HG02852 (cell line): ENCODE measurements at regions not wholly inside any gene's neighbourhood (a gene's known extent, or its start where the extent isn't known, plus 50 kb on each side); places are given as distances from the start of the nearest gene placed in this dataset.
"Not testable (repeated sequence)": the region's sequence is repeated elsewhere in the genome, so short reads cannot be mapped to it uniquely, and the experiment has no call there.

Experiments
- ATAC-seq: cut with Tn5 transposase; IDR thresholded peaks from one replicate; pipeline ENCODE4 v1.9.1; 2021; ENCODE audit warnings: mild to moderate bottlenecking, moderate library complexity; ENCODE audit not compliant: unreplicated experiment

DNA sequence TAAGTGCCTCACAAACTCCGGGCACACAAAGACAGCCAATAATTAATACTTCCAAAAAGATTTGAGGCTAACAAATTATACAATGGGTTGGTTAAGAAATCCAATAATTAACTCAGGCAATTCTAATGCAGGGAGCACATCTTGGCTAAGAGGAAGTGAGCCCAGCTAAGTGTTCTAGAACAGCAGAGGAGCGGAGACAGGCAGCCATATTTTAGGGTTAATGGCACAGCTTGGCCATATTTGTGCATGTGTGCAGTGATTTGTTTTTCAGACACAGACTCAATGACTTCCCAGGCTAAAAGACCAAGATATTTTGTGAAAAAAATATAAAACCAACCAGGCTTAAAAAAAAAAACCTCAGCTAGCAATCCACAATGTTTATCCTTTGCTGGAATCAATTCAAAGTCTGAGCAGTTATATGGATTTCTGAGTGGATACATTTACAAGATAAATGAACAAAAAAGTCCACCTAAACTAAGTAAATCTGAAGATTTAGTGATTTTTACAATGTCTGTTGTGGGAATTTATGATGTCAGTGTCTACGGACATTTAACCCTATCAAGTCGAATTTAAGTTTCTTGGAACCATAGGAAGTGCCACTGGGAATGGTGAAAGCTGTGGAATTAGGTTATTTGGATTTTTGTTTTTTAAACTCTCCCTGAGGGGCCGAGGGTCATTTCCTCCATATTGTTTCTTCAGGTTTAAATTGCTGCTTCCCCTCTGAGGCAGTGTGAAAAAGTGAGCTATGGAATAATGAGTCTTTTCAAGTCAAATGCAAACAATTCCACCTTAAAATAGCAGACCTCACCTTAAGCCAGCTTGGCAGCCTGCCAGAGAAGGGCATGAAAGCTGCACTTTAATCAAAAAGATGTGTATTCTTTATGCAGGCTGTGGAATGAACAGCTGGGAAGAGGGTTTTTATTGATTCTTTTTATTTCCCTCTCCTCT lies 413.7 kb upstream of the TBL1XR1 start:
- no peak for ATAC-seq

- ATAC-seq = no peak
Observed at GRCh38 chr3:177611752-177612334, 414.6 kb upstream of the TBL1XR1 start.

DNA sequence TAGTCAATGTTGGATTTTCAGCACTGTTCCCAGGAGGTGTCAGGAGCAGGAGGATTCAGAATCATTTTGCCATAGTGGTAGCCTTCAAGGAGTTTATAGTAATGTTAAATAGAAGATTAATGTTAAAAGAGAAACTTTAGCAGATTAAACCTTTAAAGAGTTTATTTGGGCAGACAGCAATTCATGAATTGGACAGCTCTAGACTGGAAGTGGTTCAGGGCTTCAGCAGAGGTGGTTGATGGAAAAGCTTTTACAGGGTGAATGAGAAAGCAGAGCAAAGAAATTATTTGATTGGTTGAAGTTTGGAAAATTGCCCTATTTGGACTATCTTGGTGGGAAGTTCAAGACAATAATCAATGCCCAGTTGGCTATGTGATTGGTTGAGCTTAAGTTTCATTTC lies 416.6 kb upstream of the TBL1XR1 start:
- ATAC-seq = no peak

DNA sequence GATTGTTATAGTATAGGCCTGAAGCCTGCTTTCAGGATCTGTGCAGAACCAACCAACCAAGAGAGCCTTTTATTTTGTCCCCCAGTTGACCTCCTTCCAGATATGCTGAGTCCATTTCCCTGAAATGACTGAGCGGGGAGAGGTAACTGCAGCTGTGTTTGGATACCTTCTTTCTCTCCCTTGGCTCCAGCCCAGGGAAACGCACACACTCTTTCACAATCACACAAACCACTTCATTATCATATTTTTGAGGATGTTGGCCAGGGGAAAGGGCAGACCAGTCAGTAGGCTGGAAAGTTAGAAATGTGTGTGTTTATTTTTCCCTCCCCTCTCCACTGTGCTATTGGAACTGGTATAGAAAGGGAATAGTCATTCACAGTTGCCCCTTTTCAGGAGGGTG lies 417.7 kb upstream of the TBL1XR1 start:
- no peak for ATAC-seq

DNA sequence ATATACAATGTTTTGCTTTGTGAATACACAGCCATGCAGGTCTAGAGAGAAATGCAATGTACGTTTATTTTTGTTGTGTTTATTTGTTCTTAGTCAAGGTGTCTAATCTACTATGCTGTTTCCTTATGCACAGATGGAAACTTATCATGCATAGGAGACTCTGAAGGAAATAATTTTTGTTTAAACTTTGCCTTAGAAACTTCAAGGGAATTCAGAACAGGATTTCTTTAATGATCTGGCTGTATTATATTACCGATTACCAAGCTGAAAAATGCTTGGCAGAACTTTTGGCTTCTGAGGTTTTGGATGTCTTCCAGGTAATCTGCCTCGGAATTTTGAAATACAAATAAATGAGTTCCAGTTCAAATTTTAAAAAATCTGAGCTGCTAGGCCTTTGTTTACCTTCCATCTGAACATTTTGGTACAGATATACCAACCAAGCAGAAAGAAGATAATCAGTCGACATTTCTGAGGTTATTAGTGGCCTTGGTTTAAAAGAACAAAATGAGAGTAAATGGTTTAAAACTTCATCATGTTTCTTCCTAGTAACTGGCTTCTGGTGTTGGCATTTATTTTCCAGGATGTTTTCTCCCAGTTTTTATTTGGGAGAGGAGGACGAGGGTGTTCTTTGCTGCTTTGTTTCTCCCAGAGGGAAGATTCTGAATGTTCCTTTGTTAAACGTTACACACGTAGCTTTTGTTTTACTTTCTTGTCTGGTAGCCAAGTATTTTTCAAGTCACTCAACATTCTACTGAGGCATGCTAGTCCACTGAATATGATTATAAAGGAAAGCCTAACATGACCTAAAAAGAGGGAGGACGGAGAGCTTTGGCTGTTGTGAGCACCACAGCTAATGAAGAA lies 421.8 kb upstream of the TBL1XR1 start:
- ATAC-seq = no peak

DNA sequence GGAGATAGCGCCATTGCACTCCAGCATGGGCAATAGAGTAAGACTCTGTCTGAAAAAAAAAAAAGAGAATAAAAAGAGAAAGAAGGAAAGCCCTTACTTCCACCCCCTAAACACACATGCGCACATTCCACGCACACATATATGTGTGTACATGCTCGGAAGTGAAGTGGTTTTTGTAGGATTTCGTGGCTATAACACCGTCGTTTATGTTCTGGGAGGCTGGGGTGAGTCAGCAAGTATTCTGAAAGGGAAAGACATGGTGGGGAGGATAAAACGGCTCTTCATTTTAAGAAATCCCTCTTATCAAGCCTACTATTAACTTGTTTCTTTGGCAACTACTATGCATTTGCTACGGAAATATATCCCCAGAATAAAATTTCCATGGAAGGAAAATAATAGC lies 422.8 kb upstream of the TBL1XR1 start:
- ATAC-seq = no peak

GRCh38 chr3:177622520-177622919 lies 425.2 kb upstream of the TBL1XR1 start:
- ATAC-seq = no peak

DNA sequence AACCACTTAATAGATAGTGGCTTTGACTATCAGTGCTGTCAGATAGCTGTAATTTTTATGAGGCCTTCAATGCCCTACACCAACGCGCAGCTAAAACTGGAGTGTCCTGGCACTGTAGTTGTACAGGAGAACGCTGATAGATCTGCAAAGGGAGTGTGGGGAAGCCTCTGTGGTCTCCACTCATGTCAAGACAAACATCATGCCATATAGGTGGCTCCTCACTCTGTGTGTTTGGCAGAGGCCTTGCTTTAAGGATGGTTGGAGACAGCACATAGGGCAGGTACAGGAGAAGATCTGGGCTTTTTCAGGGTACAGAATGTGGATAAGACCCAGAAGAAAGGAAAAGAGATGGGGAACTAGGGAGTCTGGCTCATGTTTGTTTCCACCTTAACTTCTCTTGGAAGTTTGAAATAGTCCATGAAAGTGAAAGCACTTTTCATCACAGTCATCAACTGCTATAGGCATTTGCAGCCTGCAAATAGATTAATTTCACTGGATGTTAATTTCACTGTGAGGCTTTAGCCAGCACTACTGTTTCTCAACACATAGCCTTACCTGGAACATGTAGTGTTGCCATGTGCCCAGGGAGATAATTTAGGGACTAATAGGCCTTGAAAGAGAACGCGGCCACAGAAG lies 425.8 kb upstream of the TBL1XR1 start:
- no peak for ATAC-seq

DNA sequence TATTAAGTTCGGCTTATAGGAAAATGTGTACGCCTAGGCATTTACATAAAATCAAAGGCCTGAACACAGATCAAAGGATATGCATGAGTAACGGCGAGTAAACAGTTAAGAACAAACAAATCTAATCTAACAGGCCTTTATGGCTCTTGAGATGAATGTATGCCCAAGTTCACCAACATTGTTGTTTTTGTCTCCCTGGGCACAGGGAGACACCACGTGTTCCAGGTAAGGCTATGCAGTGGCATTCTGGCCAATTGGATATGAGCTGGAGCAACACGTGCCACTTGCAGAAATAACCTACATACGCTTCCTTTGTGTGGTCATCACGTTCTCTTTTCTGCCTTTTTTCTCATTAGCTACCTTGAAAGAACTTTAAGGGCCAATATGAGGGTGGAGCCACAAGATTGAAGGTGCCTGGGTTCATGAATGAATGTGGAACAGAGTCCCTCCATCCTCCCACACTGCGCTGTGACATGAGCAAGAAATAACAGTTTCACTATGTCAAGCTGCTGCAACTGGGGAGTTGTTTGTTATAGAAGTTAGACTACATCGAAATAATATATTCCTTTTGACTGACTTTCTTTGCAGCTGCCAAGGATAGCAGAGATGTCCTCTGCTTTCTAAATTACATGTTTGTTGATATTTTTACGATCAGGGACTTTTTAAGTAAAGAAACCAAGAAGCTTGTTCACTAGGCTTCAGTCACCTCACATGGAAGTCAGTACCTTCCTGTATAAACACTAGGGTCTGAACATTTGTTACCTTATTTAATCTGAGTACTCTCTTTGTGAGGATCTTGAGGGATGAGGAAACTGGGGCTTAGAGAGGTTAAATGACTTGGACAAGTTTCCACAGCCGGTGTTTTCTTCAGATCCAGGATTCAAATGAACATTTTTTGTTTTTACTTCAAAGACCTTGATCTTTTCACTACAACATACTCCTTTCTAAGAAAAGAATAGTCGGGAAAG lies 427.5 kb upstream of the TBL1XR1 start:
- no peak for ATAC-seq

GRCh38 chr3:177626045-177626444 lies 428.8 kb upstream of the TBL1XR1 start:
- no peak for ATAC-seq

GRCh38 chr3:177628095-177628719 lies 430.9 kb upstream of the TBL1XR1 start:
- ATAC-seq = not testable (repeated sequence)

DNA sequence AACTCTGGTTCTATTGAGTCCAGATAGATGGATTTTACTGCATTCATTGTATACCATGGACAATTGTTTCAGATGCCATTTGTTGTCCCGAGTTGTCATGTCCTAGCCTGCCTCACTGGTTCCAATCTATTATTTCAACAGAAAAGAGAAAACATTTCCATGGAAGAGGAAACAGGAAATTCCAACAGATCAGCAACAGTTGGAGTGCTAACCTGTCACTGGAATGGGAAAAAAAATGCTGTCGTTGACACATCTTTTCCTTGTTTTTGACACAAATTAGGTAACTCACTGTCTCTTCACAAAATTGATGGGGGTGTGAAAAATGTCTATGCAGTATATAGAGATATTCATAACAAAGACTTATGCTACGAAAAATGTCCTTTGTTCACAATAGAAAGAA lies 432.0 kb upstream of the TBL1XR1 start:
- no peak for ATAC-seq

DNA sequence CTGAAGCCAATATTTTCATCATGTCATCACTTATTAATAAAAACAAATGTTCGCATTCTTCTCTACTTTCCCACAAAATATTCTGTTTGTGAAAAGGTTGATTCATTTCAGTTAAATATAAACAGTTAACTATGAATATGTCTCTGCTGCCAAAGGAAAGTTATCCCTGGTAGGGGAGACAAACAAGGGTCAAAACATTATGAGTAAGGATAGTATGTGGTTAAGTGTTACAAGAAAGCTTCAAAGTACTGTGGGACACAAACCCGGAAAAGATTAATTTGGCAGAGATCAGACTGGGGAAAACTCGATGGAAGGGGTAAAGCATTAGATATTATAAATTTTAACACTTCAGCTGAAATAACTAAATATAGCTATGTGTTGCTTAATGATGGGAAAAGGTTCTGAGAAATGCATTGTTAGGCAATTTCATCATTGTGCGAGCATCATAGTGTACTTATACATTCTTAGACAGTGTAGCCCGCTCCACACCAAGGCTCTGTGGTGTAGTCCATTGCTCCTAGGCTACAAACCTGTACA lies 436.5 kb upstream of the TBL1XR1 start:
- no peak for ATAC-seq

DNA sequence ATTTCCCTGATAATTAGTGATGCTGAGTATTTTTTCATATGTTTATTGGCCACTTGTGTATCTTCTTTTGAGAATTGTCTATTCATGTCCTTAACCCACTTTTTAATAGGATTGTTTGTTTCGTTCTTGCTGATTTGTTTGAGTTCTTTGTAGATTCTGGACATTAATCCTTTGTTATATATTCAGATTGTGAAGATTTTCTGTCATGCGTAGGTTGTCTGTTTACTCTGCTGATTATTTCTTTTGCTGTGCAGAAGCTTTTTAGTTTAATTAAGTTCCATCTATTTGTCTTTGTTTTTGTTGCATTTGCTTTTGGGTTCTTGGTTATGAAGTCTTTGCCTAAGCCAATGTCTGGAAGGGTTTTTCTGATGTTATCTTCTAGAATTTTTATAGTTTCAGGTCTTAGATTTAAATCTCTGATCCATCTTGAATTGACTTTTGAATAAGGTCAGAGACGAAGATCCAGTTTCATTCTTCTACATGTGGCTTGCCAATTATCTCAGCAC lies 438.4 kb upstream of the TBL1XR1 start:
- ATAC-seq = not testable (repeated sequence)

- ATAC-seq = no peak
Observed at GRCh38 chr3:177640319-177640965, 443.2 kb upstream of the TBL1XR1 start.

DNA sequence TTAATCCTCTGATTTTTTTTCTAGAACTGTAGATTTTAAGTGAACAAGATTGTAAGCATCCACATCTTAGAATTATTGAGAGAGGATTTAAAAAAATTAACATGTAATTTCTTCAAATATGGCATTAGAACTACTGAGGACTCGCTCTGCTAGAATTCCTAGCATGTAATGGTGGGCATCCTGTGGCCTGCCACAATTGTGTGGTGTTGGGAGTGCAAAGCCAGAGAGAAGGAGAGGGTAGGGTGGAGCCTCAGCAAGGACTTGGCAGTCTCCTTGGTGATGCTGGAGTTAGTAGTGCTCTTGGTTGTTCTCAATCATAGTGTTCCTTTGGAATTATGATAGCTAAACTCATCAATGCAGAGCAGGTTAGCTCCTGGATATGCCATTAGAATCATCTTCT lies 443.9 kb upstream of the TBL1XR1 start:
- ATAC-seq = no peak

GRCh38 chr3:177642042-177642803 lies 444.9 kb upstream of the TBL1XR1 start:
- ATAC-seq = no peak

DNA sequence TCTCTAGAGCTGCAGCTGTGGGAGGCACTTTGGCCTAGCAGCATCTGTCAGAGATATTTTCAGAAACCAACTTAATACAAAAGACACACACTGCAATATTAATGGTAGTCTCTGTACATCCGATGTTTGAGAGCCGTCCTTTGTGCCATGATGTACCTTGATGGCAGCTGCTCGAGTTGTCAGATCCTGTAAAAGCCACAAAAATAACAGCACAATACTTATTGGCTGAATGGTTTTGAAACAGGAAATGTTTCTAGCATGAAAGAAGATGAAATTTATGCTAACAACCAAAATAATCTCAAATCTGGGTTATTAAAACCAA lies 445.5 kb upstream of the TBL1XR1 start:
- no peak for ATAC-seq
